Small intestine (tissue), 7 donors: ENCODE measurements at regions not wholly inside any gene's neighbourhood (a gene's known extent, or its start where the extent isn't known, plus 50 kb on each side); places are given as distances from the start of the nearest gene placed in this dataset.

Experiments used
- DNase-seq, 2 donors: peaks; one replicate each; pipeline versions ENCODE4 v3.0.0 to v3.0.0-alpha.2; 2013
- FAIRE-seq: peaks from 2 replicates; lab custom pipeline; 2012; peaks lifted over from hg19 to GRCh38; lab: Jason Lieb, UNC
- H3K27ac ChIP-seq, 3 donors: one replicate each; pipeline ENCODE4 v1.5.1; 2013; ENCODE audit warnings: low read length in 2 of 3, mild to moderate bottlenecking in 2 of 3, control low read depth in 1 of 3, inconsistent platforms in 1 of 3, low read depth in 1 of 3, moderate library complexity in 1 of 3
- H3K27me3 ChIP-seq, 3 donors: one replicate each; pipeline ENCODE4 v1.6.1; 2013; ENCODE audit warnings: low read length in 3 of 3, inconsistent platforms in 1 of 3; ENCODE audit not compliant: control insufficient read depth in 3 of 3, insufficient read depth in 3 of 3
- H3K36me3 ChIP-seq, 3 donors: one replicate each; pipeline ENCODE4 v1.6.1; 2013; ENCODE audit warnings: low read length in 3 of 3, inconsistent platforms in 1 of 3, low read depth in 1 of 3, mild to moderate bottlenecking in 1 of 3, moderate library complexity in 1 of 3; ENCODE audit not compliant: control insufficient read depth in 3 of 3, insufficient read depth in 2 of 3
- H3K4me1 ChIP-seq, 3 donors: one replicate each; pipeline ENCODE4 v1.6.1; 2013; ENCODE audit warnings: low read length in 2 of 3, inconsistent platforms in 1 of 3, low read depth in 1 of 3, mild to moderate bottlenecking in 1 of 3, moderate library complexity in 1 of 3; ENCODE audit not compliant: control insufficient read depth in 3 of 3, insufficient read depth in 2 of 3
- H3K4me3 ChIP-seq, 3 donors: one replicate each; pipeline ENCODE4 v1.5.1; 2013; ENCODE audit warnings: low read length in 3 of 3, control low read depth in 1 of 3, inconsistent platforms in 1 of 3, low read depth in 1 of 3, mild to moderate bottlenecking in 1 of 3, moderate library complexity in 1 of 3
- H3K9me3 ChIP-seq, 2 donors: one replicate each; pipeline ENCODE4 v1.6.1; 2013; ENCODE audit warnings: low read depth in 1 of 2, low read length in 1 of 2; ENCODE audit not compliant: control insufficient read depth in 2 of 2, insufficient read depth in 1 of 2
- WGBS, 3 donors: extraction: QIAGEN DNeasy Blood & Tissue Kit; methylation state at CpG; one replicate each; pipeline ENCODE4 v1.1.7; 2013; 5-methylcytosine and 5-hydroxymethylcytosine counted together
- donor health status: healthy with polysubstance abuse.
- donor health status: control.
- donor health status: control.
- donor health status: Bipolar disorder and iron deficiency.
- donor health status: healthy.

GRCh38 chr12:3964439-3964838 lies 91.2 kb upstream of the PARP11 start:
- Histone ChIP-seq H3K4me3 (no peak overlapping the region), H3K36me3 (no peaks in the 10 kb centered on the region), H3K27me3 (no peaks in the 10 kb centered on the region), H3K27ac (no peak overlapping the region), H3K4me1 (peaks cover 0 to 24% (median 0%) of the 10 kb centered on the region in 3 donors), H3K9me3 (no peaks in the 10 kb centered on the region)
- DNase-seq (no peak), FAIRE-seq (no peak)
- WGBS, 3 donors = 66 to 72% (median 69%) methylated on average over 9 of the region's 9 CpGs

- no peaks in the 10 kb centered on the region for H3K27me3 ChIP-seq
- no peak overlapping the region for H3K4me3 ChIP-seq
- peaks cover 0 to 18% (median 0%) of the 10 kb centered on the region in 3 donors for H3K4me1 ChIP-seq
- 54 to 63% (median 59%) methylated on average over 8 of the region's 8 CpGs for WGBS, 3 donors
- FAIRE-seq (no peak), DNase-seq (peak in 1 of 2 donors; percentile 67)
- H3K27ac ChIP-seq = peak overlapping the region in 1 of 3 donors; percentile 26
- no peaks in the 10 kb centered on the region for H3K9me3 ChIP-seq
- no peaks in the 10 kb centered on the region for H3K36me3 ChIP-seq
These were observed 89.7 kb upstream of the PARP11 start for GRCh38 chr12:3962631-3963483.

DNA sequence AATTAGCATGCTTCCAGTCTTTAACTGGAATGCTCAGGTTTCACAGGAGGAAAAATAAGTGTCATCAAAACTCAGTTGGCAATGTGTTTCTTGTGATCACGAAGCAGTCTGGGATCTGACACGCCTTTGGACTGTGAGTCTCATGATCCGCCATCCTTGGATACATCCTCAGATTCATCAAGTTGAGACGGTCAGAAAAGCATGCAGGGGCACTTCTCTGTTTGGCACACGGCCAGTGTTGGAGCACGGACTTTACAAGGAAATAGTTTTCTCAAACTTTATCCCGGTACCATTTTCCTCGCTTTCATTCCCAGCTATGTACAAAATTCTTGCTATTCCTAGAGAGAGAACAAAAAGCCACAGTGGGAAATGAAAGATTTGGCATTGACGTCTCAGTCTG lies 88.4 kb upstream of the PARP11 start:
- DNase-seq (peak in 1 of 2 donors; percentile 22), FAIRE-seq (no peak)
- WGBS, 3 donors = 57 to 75% (median 64%) methylated on average over 9 of the region's 9 CpGs
- no peaks in the 10 kb centered on the region for H3K36me3 ChIP-seq
- no peak overlapping the region for H3K27ac ChIP-seq
- H3K27me3 ChIP-seq = no peaks in the 10 kb centered on the region
- H3K4me3 ChIP-seq = no peak overlapping the region
- H3K4me1 ChIP-seq = peaks cover 0 to 13% (median 0%) of the 10 kb centered on the region in 3 donors
- no peaks in the 10 kb centered on the region for H3K9me3 ChIP-seq

DNA sequence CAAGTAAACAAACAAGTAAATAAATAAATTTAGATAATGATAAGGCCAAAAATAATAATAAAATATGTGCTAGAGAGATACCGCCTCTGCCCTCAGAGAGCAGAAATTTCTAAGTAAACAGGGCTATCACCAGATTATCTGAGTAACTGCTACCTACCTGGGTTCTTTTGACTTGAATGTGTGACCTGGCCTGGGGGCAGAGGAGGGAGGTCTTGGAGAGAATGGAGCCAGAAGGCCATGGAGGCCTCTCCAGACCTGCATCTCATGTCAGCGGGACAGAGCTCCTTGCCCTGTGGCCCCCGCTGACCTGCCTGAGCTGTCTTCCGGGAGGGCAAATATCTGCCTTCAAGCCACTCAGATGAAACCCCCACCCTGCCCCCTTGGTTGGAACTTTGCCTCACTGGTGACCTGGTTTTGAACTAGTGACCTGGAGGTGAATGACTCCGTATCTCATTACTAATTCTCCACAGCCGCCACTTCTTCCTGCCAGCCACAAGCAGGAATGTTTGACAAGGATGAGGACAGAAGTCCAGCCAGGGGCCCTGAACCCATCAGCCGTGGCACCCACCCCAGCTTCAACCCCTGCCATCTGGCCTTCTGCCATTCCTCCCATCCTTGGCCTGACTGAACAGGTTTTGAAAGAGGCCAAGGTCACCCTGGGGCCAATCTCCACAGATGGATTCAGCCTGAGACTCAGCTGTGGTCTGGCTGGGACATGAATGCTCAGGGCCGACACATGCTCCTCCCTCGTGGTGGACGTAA lies 86.8 kb upstream of the PARP11 start:
- no peaks in the 10 kb centered on the region for H3K36me3 ChIP-seq
- H3K4me3 ChIP-seq = no peak overlapping the region
- FAIRE-seq = no peak
- H3K27me3 ChIP-seq = no peaks in the 10 kb centered on the region
- peaks cover 0 to 9% (median 0%) of the 10 kb centered on the region in 3 donors for H3K4me1 ChIP-seq
- DNase-seq = peak in 1 of 2 donors; percentile 43
- H3K27ac ChIP-seq = peak overlapping the region in 1 of 3 donors; percentile 11
- WGBS, 3 donors = 83 to 90% (median 85%) methylated on average over 10 of the region's 10 CpGs
- no peaks in the 10 kb centered on the region for H3K9me3 ChIP-seq

DNA sequence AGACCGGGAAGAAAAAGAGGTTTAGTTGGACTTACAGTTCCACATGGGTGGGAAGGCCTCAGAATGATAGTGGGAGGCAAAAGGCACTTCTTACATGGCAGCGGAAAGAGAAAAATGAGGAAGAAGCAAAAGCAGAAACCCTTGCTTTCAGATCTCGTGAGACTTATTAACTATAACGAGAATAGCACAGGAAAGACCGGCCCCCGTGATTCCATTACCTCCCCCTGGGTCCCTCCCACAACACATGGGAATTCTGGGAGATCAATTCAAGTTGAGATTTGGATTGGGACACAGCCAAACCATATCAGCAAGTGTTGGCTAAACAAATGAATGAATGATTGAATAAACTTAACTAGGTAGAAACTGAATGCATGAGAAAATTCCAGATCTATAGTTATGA lies 85.3 kb upstream of the PARP11 start:
- DNase-seq = no peak
- H3K36me3 ChIP-seq = no peaks in the 10 kb centered on the region
- WGBS, 3 donors = 79 to 89% (median 85%) methylated on average over 6 of the region's 6 CpGs
- no peaks in the 10 kb centered on the region for H3K27me3 ChIP-seq
- no peak overlapping the region for H3K27ac ChIP-seq
- no peaks in the 10 kb centered on the region for H3K9me3 ChIP-seq
- no peak overlapping the region for H3K4me3 ChIP-seq
- FAIRE-seq = no peak
- peaks cover 0 to 9% (median 0%) of the 10 kb centered on the region in 3 donors for H3K4me1 ChIP-seq

GRCh38 chr12:3951380-3952135 lies 78.4 kb upstream of the PARP11 start:
- Histone ChIP-seq H3K4me1 (no peaks in the 10 kb centered on the region), H3K27me3 (no peaks in the 10 kb centered on the region), H3K36me3 (no peaks in the 10 kb centered on the region), H3K9me3 (no peaks in the 10 kb centered on the region), H3K4me3 (no peak overlapping the region), H3K27ac (no peak overlapping the region)
- 79 to 84% (median 82%) methylated on average over 23 of the region's 23 CpGs for WGBS, 3 donors
- DNase-seq (no peak), FAIRE-seq (no peak)

DNA sequence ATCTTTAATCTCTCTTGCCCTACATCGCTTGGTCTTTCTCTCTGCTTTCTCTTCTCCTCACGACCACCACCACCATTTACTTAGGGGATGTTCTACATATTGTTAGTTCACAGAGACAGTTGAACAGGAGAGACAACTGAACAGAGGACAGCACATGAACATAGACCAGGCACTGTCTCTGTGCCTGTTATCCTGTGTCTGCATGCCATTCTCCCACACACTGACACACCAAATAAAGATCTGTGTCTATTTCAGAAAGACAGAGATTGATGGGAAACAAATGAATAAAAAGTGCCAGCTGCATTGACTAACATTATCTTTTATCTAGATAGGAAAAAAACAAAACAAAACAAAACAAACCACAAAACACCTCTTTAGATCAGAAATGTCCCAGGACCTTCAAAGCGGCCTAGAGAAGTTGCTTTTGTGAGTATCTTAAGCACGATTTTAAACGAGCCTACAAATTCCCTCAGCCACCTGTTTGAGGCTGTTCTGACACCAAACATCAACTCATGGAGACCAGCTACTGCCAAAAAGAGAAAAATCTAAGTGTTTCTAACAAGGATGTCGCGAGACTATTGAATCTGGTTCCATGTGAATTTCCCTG lies 77.6 kb upstream of the PARP11 start:
- 67 to 75% (median 72%) methylated on average over 7 of the region's 7 CpGs for WGBS, 3 donors
- H3K27me3 ChIP-seq = no peaks in the 10 kb centered on the region
- no peaks in the 10 kb centered on the region for H3K4me1 ChIP-seq
- DNase-seq (no peak), FAIRE-seq (no peak)
- no peaks in the 10 kb centered on the region for H3K36me3 ChIP-seq
- no peak overlapping the region for H3K4me3 ChIP-seq
- H3K9me3 ChIP-seq = no peaks in the 10 kb centered on the region
- no peak overlapping the region for H3K27ac ChIP-seq

DNA sequence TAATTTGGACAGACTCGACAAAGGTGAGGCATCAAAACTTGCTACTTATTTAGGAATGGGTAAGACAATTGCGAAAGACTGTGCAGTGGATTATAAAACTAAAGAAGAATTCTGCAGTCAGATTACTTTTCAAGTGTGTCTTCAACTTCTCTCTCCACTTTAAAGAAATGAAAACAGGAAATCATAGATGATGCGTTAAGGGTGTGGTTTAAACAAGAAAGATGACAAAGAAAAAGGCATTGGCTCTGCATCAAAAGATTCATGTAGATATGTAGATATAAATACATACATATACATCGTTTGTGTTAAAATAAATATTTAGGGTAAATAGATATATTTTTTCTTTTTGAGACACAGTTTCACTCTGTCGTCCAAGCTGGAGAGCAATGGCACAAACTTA lies 74.6 kb upstream of the PARP11 start:
- 62 to 77% (median 75%) methylated on average over 5 of the region's 5 CpGs for WGBS, 3 donors
- Histone ChIP-seq H3K4me3 (no peak overlapping the region), H3K27ac (no peak overlapping the region), H3K36me3 (no peaks in the 10 kb centered on the region), H3K27me3 (no peaks in the 10 kb centered on the region), H3K4me1 (no peaks in the 10 kb centered on the region), H3K9me3 (no peaks in the 10 kb centered on the region)
- DNase-seq (no peak), FAIRE-seq (no peak)
